Endothelial cell (in vitro differentiated cells): ENCODE measurements at regions not wholly inside any gene's neighbourhood (a gene's known extent, or its start where the extent isn't known, plus 50 kb on each side); places are given as distances from the start of the nearest gene placed in this dataset.

Experiments used
- DNase-seq: peaks from one replicate; pipeline ENCODE4 v3.0.0; 2021; ENCODE audit warnings: low spot score
- H3K27ac Mint-ChIP-seq: one replicate; pipeline ENCODE4 v1.8.0; 2021; ENCODE audit warnings: mixed read lengths, inconsistent platforms; ENCODE audit not compliant: unreplicated experiment
- H3K27me3 Mint-ChIP-seq: one replicate; pipeline ENCODE4 v1.8.0; 2021; ENCODE audit warnings: mild to moderate bottlenecking, moderate library complexity, mixed read lengths, inconsistent platforms; ENCODE audit not compliant: unreplicated experiment
- H3K36me3 Mint-ChIP-seq: one replicate; pipeline ENCODE4 v1.8.0; 2021; ENCODE audit warnings: mild to moderate bottlenecking, low read depth, mixed read lengths, inconsistent platforms; ENCODE audit not compliant: unreplicated experiment
- H3K4me1 Mint-ChIP-seq: one replicate; pipeline ENCODE4 v1.8.0; 2021; ENCODE audit warnings: mild to moderate bottlenecking, mixed read lengths, inconsistent platforms; ENCODE audit not compliant: unreplicated experiment
- H3K4me3 Mint-ChIP-seq: one replicate; pipeline ENCODE4 v1.8.0; 2021; ENCODE audit warnings: mild to moderate bottlenecking, mixed read lengths, inconsistent platforms; ENCODE audit not compliant: unreplicated experiment
- H3K9me3 Mint-ChIP-seq: one replicate; pipeline ENCODE4 v1.8.0; 2021; ENCODE audit warnings: mixed read lengths, inconsistent platforms; ENCODE audit not compliant: unreplicated experiment
- CTCF ChIP-seq: fragments of 200-600 bp; sonication (generic); IDR thresholded peaks from one replicate; pipeline ENCODE4 v1.5.0; 2021; ENCODE audit warnings: antibody characterized with exemption; ENCODE audit not compliant: unreplicated experiment

GRCh38 chr7:21299766-21300165 lies 128.1 kb upstream of the SP4 start:
- Mint-ChIP-seq H3K27ac (no peak overlapping the region), H3K27me3 (no peaks in the 10 kb centered on the region), H3K9me3 (no peaks in the 10 kb centered on the region), H3K4me3 (no peak overlapping the region), H3K36me3 (no peaks in the 10 kb centered on the region), H3K4me1 (no peaks in the 10 kb centered on the region)
- DNase-seq, result no peak
- no peak for TF ChIP-seq CTCF

DNA sequence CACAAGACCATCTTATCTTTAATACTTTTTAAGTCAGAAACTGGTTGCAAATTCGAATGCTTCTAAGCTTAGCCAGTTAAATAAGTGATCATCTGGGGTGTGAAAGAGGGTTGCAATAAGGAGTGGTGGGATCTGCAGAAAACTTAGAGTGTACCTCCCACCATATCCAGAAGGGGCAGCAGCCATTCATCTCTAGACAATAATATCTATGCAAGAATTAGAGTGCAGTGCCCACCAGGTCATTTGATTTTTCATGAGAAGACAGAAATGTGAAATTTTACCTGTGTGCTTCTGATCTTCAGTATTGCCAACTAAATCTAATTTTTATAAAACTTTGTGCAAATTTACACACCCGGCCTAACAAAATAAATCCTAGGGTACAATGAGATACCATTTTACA lies 127.2 kb upstream of the SP4 start:
- TF ChIP-seq CTCF, result no peak
- no peak overlapping the region for H3K27ac Mint-ChIP-seq
- no peaks in the 10 kb centered on the region for H3K36me3 Mint-ChIP-seq
- no peak for DNase-seq
- H3K4me3 Mint-ChIP-seq, result no peak overlapping the region
- no peaks in the 10 kb centered on the region for H3K9me3 Mint-ChIP-seq
- no peaks in the 10 kb centered on the region for H3K27me3 Mint-ChIP-seq
- H3K4me1 Mint-ChIP-seq, result no peaks in the 10 kb centered on the region

GRCh38 chr7:21304808-21305375 lies 123.0 kb upstream of the SP4 start:
- no peaks in the 10 kb centered on the region for H3K4me1 Mint-ChIP-seq
- H3K9me3 Mint-ChIP-seq, result peaks cover 5% of the 10 kb centered on the region
- no peak overlapping the region for H3K4me3 Mint-ChIP-seq
- H3K27me3 Mint-ChIP-seq, result peaks cover 3% of the 10 kb centered on the region
- DNase-seq, result no peak
- TF ChIP-seq CTCF, result no peak
- no peak overlapping the region for H3K27ac Mint-ChIP-seq
- no peaks in the 10 kb centered on the region for H3K36me3 Mint-ChIP-seq

- Mint-ChIP-seq H3K27ac (no peak overlapping the region), H3K36me3 (no peaks in the 10 kb centered on the region), H3K9me3 (peaks cover 5% of the 10 kb centered on the region), H3K27me3 (peaks cover 3% of the 10 kb centered on the region), H3K4me3 (no peak overlapping the region), H3K4me1 (no peaks in the 10 kb centered on the region)
- no peak for DNase-seq
- TF ChIP-seq CTCF, result no peak
Measured at GRCh38 chr7:21305455-21306235, 122.2 kb upstream of the SP4 start.

DNA sequence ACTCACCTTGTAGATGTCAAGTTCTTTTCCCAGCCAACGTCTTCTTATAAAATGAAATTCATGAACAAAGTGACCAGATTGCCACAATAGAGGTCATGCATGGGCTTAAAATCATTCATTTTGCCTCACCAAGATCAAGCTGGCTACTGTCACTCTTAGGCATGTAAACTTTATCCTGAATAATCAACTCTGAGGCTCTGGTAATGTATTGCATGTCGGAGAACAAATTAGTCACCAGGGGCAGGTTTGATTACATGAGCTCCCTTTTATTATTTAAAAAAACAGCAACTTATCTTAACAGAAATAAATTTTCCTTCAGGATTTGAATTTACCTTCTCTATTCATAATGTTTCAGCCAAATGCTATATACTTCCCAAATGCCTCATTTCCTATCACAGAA lies 112.9 kb upstream of the SP4 start:
- TF ChIP-seq CTCF, result no peak
- Mint-ChIP-seq H3K4me1 (no peaks in the 10 kb centered on the region), H3K27ac (no peak overlapping the region), H3K36me3 (no peaks in the 10 kb centered on the region), H3K4me3 (no peak overlapping the region), H3K9me3 (no peaks in the 10 kb centered on the region), H3K27me3 (peaks cover 1% of the 10 kb centered on the region)
- DNase-seq, result no peak
